ENCODE measurements at regions not wholly inside any gene's neighbourhood (a gene's known extent, or its start where the extent isn't known, plus 50 kb on each side); places are given as distances from the start of the nearest gene placed in this dataset.
"Not testable (repeated sequence)": the region's sequence is repeated elsewhere in the genome, so short reads cannot be mapped to it uniquely, and the experiment has no call there.

GRCh38 chr6:90691823-90692222, 105.0 kb upstream of the MAP3K7 start:
- DNase-seq (ENCODE audit: low spot score): no peak
- in situ Hi-C loops (cut with HindIII; ENCODE audit: low sequenced_read_pairs): no loop called here

- in situ Hi-C loops (cut with HindIII; ENCODE audit: low sequenced_read_pairs): no loop called here
- DNase-seq (ENCODE audit: low spot score): no peak
Observed at GRCh38 chr6:90689172-90689571, 102.3 kb upstream of the MAP3K7 start.

GRCh38 chr6:90687775-90688380, 101.0 kb upstream of the MAP3K7 start:
- DNase-seq (ENCODE audit: low spot score): no peak
- in situ Hi-C loops (cut with HindIII; ENCODE audit: low sequenced_read_pairs): no loop called here

GRCh38 chr6:90681863-90682262, 95.0 kb upstream of the MAP3K7 start:
- in situ Hi-C loops (cut with HindIII; ENCODE audit: low sequenced_read_pairs): no loop called here
- no peak for DNase-seq (ENCODE audit: low spot score)

- DNase-seq (ENCODE audit: low spot score): no peak
- in situ Hi-C loops (cut with HindIII; ENCODE audit: low sequenced_read_pairs): no loop called here
Observed at GRCh38 chr6:90678049-90678779, 91.3 kb upstream of the MAP3K7 start.

- in situ Hi-C loops (cut with HindIII; ENCODE audit: low sequenced_read_pairs): no loop called here
- DNase-seq (ENCODE audit: low spot score): no peak
Observed at GRCh38 chr6:90677440-90677839, 90.6 kb upstream of the MAP3K7 start.

- peak; percentile 13 for DNase-seq (ENCODE audit: low spot score)
- in situ Hi-C loops (cut with HindIII; ENCODE audit: low sequenced_read_pairs): no loop called here
Observed at GRCh38 chr6:90676516-90677300, 89.8 kb upstream of the MAP3K7 start.

- in situ Hi-C loops (cut with HindIII; ENCODE audit: low sequenced_read_pairs); DNase-seq (ENCODE audit: low spot score): not testable (repeated sequence)
Observed at GRCh38 chr6:90675107-90675506, 88.2 kb upstream of the MAP3K7 start.

GRCh38 chr6:90674077-90674476, 87.2 kb upstream of the MAP3K7 start:
- in situ Hi-C loops (cut with HindIII; ENCODE audit: low sequenced_read_pairs); DNase-seq (ENCODE audit: low spot score): not testable (repeated sequence)

- DNase-seq (ENCODE audit: low spot score): no peak
- in situ Hi-C loops (cut with HindIII; ENCODE audit: low sequenced_read_pairs): no loop called here
Observed at GRCh38 chr6:90669846-90670245, 83.0 kb upstream of the MAP3K7 start.

- in situ Hi-C loops (cut with HindIII; ENCODE audit: low sequenced_read_pairs): no loop called here
- DNase-seq (ENCODE audit: low spot score): no peak
Observed at GRCh38 chr6:90669420-90669819, 82.5 kb upstream of the MAP3K7 start.

GRCh38 chr6:90668141-90668540, 81.3 kb upstream of the MAP3K7 start:
- in situ Hi-C loops (cut with HindIII; ENCODE audit: low sequenced_read_pairs): no loop called here
- DNase-seq (ENCODE audit: low spot score): no peak

- no peak for DNase-seq (ENCODE audit: low spot score)
- in situ Hi-C loops (cut with HindIII; ENCODE audit: low sequenced_read_pairs): no loop called here
Observed at GRCh38 chr6:90663873-90664272, 77.0 kb upstream of the MAP3K7 start.

GRCh38 chr6:90663106-90663505, 76.2 kb upstream of the MAP3K7 start:
- in situ Hi-C loops (cut with HindIII; ENCODE audit: low sequenced_read_pairs): no loop called here
- DNase-seq (ENCODE audit: low spot score): no peak

GRCh38 chr6:90660931-90661330, 74.1 kb upstream of the MAP3K7 start:
- in situ Hi-C loops (cut with HindIII; ENCODE audit: low sequenced_read_pairs): no loop called here
- DNase-seq (ENCODE audit: low spot score): no peak

GRCh38 chr6:90658497-90658896, 71.6 kb upstream of the MAP3K7 start:
- in situ Hi-C loops (cut with HindIII; ENCODE audit: low sequenced_read_pairs): no loop called here
- DNase-seq (ENCODE audit: low spot score): no peak

- DNase-seq (ENCODE audit: low spot score): no peak
- in situ Hi-C loops (cut with HindIII; ENCODE audit: low sequenced_read_pairs): no loop called here
Observed at GRCh38 chr6:90656325-90656724, 69.5 kb upstream of the MAP3K7 start.

GRCh38 chr6:90654806-90655205, 67.9 kb upstream of the MAP3K7 start:
- in situ Hi-C loops (cut with HindIII; ENCODE audit: low sequenced_read_pairs): no loop called here
- no peak for DNase-seq (ENCODE audit: low spot score)

GRCh38 chr6:90654166-90654565, 67.3 kb upstream of the MAP3K7 start:
- DNase-seq (ENCODE audit: low spot score): no peak
- in situ Hi-C loops (cut with HindIII; ENCODE audit: low sequenced_read_pairs): no loop called here

GRCh38 chr6:90653750-90654149, 66.9 kb upstream of the MAP3K7 start:
- DNase-seq (ENCODE audit: low spot score): no peak
- in situ Hi-C loops (cut with HindIII; ENCODE audit: low sequenced_read_pairs): no loop called here
